ENCODE measurements at regions not wholly inside any gene's neighbourhood (a gene's known extent, or its start where the extent isn't known, plus 50 kb on each side); places are given as distances from the start of the nearest gene placed in this dataset.

- TF ChIP-seq CTCF (IDR thresholded peaks at IDR 0.05) (no peak), POLR2AphosphoS5 (IDR thresholded peaks at IDR 0.05) (no peak), POLR2A (IDR thresholded peaks at IDR 0.05) (no peak), EP300 (IDR thresholded peaks at IDR 0.05) (no peak)
These were observed 240.0 kb upstream of the GALNTL6 start for GRCh38 chr4:171573181-171573580.
